ENCODE measurements at regions not wholly inside any gene's neighbourhood (a gene's known extent, or its start where the extent isn't known, plus 50 kb on each side); places are given as distances from the start of the nearest gene placed in this dataset.
"Not testable (repeated sequence)": the region's sequence is repeated elsewhere in the genome, so short reads cannot be mapped to it uniquely, and the experiment has no call there.

- DNase-seq (ENCODE audit: low read depth in 2 of 2) = no peak
Measured at GRCh38 chr12:102298022-102298421, 100.4 kb upstream of the PMCH start.

- no peak for DNase-seq (ENCODE audit: low read depth in 2 of 2)
Measured at GRCh38 chr12:102297412-102297811, 99.8 kb upstream of the PMCH start.

DNA sequence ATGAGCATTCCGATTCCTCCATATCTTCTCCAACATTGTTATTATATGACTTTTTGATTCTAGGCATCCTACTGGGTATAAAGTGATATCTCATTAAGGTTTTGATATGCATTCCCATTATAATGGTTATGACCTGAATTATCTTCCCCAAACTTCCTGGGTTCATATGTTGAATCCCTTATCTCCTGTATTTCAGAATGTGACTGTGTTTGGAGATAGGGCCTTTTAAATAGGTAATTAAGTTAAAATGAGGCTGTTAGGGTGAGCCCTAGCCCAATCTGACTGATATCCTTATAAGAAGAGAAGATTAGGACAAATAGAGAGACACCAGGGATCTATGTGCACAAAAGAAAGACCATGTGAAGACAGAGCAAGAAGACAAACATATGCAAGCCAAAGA, 96.9 kb upstream of the PMCH start:
- no peak for DNase-seq (ENCODE audit: low read depth in 2 of 2)

GRCh38 chr12:102291498-102292440, 94.1 kb upstream of the PMCH start:
- DNase-seq (ENCODE audit: low read depth in 2 of 2) = not testable (repeated sequence)

DNA sequence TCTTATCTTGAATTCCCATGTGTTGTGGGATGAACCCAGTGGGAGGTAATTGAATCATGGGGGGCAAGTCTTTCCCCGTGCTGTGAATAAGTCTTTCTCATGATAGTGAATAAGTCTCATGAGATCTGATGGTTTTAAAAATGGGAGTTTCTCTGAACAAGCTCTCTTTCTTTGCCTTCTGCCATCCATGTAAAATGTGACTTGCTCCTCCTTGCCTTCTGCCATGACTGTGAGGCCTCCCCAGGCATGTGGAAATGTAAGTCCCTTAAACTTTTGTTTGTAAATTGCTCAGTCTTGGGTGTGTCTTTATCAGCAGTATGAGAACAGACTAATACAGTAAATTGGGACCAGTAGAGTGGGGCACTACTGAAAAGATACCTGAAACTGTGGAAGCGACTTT, 92.1 kb upstream of the PMCH start:
- DNase-seq (ENCODE audit: low read depth in 2 of 2) = not testable (repeated sequence)

GRCh38 chr12:102281231-102281630, 83.6 kb upstream of the PMCH start:
- DNase-seq (ENCODE audit: low read depth in 2 of 2) = no peak

DNA sequence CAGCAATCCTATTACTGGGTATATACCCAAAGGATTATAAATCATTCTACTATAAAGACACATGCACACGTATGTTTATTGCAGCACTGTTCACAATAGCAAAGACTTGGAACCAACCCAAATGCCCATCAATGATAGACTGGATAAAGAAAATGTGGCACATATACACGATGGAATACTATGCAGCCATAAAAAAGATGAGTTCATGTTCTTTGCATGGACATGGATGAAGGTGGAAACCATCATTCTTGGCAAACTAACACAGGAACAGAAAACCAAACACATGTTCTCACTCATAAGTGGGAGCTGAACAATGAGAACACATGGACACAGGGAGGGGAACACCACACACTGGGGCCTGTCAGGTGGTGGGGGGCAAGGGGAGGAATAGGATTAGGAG, 58.1 kb upstream of the PMCH start:
- not testable (repeated sequence) for DNase-seq (ENCODE audit: low read depth in 2 of 2)

DNA sequence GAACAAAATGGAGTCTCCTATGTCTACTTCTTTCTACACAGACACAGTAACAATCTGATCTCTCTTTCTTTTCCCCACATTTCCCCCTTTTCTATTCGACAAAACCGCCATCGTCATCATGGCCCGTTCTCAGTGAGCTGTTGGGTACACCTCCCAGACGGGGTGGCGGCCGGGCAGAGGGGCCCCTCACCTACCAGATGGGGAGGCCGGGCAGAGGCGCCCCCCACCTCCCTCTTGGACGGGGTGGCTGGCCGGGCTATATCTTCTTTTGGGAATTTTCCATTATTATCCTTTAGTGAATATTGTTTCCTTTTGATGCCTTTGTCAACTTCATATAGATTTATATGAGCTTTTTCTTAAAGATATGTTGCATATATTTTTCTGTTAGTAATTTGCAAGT, 53.4 kb upstream of the PMCH start:
- not testable (repeated sequence) for DNase-seq (ENCODE audit: low read depth in 2 of 2)

DNA sequence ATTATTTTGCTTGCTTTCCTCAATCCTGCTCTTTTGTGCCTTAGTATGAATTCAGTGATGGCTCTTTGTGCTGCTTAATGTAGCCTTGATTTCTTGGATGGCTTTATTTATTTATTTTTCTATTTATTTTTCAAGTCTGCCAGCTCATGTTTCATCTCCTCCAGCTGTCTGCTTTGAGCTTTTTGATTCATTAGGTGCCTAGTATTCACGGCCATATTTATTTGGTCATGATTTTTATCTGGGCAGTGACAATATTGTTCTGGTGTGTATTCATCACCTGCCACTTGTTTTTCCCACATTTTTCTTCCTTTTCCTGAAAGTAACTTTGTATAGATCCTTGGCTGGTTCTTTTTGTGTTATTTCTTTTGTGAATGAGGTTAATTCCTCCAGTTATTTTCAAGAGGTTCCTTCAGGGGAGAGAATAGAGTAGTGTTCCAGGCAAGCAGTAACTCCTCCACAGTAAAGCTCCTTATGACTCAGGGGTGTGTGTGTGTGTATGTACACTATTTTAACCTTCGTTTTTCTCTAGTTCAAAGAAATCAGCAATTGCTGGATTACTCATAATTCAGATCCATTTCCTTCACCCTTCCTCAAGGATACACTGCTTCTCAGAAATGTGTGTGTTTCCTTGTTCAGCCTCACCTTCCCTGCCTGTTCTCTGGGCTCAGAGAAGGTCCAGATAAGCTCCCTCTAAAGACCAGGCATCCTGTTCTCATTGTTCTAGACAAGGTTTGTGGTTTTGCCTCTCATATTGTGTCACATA, 51.6 kb upstream of the PMCH start:
- no peak for DNase-seq (ENCODE audit: low read depth in 2 of 2)

All from stimulated activated CD8-positive, alpha-beta memory T cell treated with anti-CD3 and anti-CD28 coated beads, Interleukin-15, amount 100 ng/mL, for 48 hours (primary cell).